HG02588 (cell line): ENCODE measurements at regions not wholly inside any gene's neighbourhood (a gene's known extent, or its start where the extent isn't known, plus 50 kb on each side); places are given as distances from the start of the nearest gene placed in this dataset.

ENCODE experiments used
- ATAC-seq: cut with Tn5 transposase; IDR thresholded peaks from one replicate; pipeline ENCODE4 v1.9.1; 2021; ENCODE audit warnings: mild to moderate bottlenecking, moderate library complexity; ENCODE audit not compliant: unreplicated experiment

- no peak for ATAC-seq
Measured at GRCh38 chr5:110343616-110344015, 382.9 kb downstream of the TMEM232 start.

GRCh38 chr5:110345623-110346022 lies 380.8 kb downstream of the TMEM232 start:
- no peak for ATAC-seq

- ATAC-seq: no peak
Measured at GRCh38 chr5:110346893-110347358, 379.5 kb downstream of the TMEM232 start.

- no peak for ATAC-seq
Measured at GRCh38 chr5:110347781-110348180, 378.7 kb downstream of the TMEM232 start.

GRCh38 chr5:110351430-110351829 lies 375.0 kb downstream of the TMEM232 start:
- ATAC-seq: no peak

GRCh38 chr5:110354311-110354710 lies 372.2 kb downstream of the TMEM232 start:
- ATAC-seq: no peak

GRCh38 chr5:110354915-110355644 lies 371.4 kb downstream of the TMEM232 start:
- no peak for ATAC-seq

GRCh38 chr5:110356677-110357076 lies 369.8 kb downstream of the TMEM232 start:
- ATAC-seq: no peak

- ATAC-seq: no peak
Measured at GRCh38 chr5:110359221-110359620, 367.2 kb downstream of the TMEM232 start.

- no peak for ATAC-seq
Measured at GRCh38 chr5:110361471-110361870, 365.0 kb downstream of the TMEM232 start.

- no peak for ATAC-seq
Measured at GRCh38 chr5:110362261-110362660, 364.2 kb downstream of the TMEM232 start.

GRCh38 chr5:110366716-110367115 lies 359.8 kb downstream of the TMEM232 start:
- ATAC-seq: no peak
